ENCODE measurements at regions not wholly inside any gene's neighbourhood (a gene's known extent, or its start where the extent isn't known, plus 50 kb on each side); places are given as distances from the start of the nearest gene placed in this dataset.

- Histone ChIP-seq H3K9me3 (ENCODE audit: control insufficient read depth in 1 of 2, insufficient read depth in 1 of 2, low read length in 2 of 2) (peaks cover 0 to 21% of the 10 kb centered on the region in 2 experiments), H3K27me3 (ENCODE audit: control insufficient read depth in 1 of 2, insufficient read depth in 2 of 2, low read length in 2 of 2) (no peaks in the 10 kb centered on the region), H3K4me1 (ENCODE audit: insufficient read depth, low read length) (no peaks in the 10 kb centered on the region), H3K36me3 (ENCODE audit: insufficient read depth, low read length) (no peaks in the 10 kb centered on the region), H3K4me3 (ENCODE audit: low read length) (no peak overlapping the region), H3K27ac (ENCODE audit: low read depth in 1 of 2, low read length in 2 of 2) (no peak overlapping the region)
- no peak overlapping the region for H3K27ac Mint-ChIP-seq
- no peaks in the 10 kb centered on the region for H3K27me3 Mint-ChIP-seq
- ChIA-PET POLR2A (no interaction called here), CTCF (no interaction called here)
- TF ChIP-seq, protein P1, sequence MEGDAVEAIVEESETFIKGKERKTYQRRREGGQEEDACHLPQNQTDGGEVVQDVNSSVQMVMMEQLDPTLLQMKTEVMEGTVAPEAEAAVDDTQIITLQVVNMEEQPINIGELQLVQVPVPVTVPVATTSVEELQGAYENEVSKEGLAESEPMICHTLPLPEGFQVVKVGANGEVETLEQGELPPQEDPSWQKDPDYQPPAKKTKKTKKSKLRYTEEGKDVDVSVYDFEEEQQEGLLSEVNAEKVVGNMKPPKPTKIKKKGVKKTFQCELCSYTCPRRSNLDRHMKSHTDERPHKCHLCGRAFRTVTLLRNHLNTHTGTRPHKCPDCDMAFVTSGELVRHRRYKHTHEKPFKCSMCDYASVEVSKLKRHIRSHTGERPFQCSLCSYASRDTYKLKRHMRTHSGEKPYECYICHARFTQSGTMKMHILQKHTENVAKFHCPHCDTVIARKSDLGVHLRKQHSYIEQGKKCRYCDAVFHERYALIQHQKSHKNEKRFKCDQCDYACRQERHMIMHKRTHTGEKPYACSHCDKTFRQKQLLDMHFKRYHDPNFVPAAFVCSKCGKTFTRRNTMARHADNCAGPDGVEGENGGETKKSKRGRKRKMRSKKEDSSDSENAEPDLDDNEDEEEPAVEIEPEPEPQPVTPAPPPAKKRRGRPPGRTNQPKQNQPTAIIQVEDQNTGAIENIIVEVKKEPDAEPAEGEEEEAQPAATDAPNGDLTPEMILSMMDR (IDR thresholded peaks at IDR 0.05) = no peak
- no peak overlapping the region for H3K4me3 Mint-ChIP-seq
- DNase-seq = no peak
- peaks cover 16% of the 10 kb centered on the region for H3K9me3 Mint-ChIP-seq
- intact Hi-C loops (cut with DNase I, micrococcal nuclease) = no loop called here
- H3K36me3 Mint-ChIP-seq (ENCODE audit: low read depth) = no peaks in the 10 kb centered on the region
- H3K4me1 Mint-ChIP-seq (ENCODE audit: low read depth) = no peaks in the 10 kb centered on the region
- no peak for ATAC-seq (ENCODE audit: poor library complexity)
Observed at GRCh38 chr12:61667676-61668075, 592.5 kb upstream of the USP15 start.

DNA sequence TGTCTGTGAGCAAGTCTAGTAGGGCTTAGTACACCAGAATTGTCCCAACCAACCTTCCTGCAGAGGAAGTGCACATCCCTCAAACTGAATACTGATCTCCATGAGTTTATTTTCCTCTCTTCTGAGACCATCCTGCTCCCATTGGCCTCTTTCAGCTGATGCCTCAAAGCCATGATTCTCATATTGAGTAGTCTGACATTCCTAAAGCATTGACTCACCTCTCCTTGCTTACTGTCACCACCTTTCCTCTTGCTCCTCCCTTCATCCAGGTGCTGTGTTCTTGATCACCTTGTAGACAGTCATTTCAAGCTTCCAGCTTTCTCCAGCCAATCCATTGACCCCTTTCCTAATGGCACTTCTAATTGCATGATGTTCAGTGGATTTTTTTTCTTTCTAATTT lies 583.7 kb upstream of the USP15 start:
- no peak overlapping the region for H3K27ac Mint-ChIP-seq
- H3K4me1 Mint-ChIP-seq (ENCODE audit: low read depth) = no peaks in the 10 kb centered on the region
- H3K36me3 ChIP-seq (ENCODE audit: insufficient read depth, low read length) = no peaks in the 10 kb centered on the region
- no peaks in the 10 kb centered on the region for H3K27me3 Mint-ChIP-seq
- H3K27ac ChIP-seq (ENCODE audit: low read depth in 1 of 2, low read length in 2 of 2) = no peak overlapping the region
- POLR2A ChIA-PET = no interaction called here
- DNase-seq (no peak), ATAC-seq (ENCODE audit: poor library complexity) (no peak)
- no peaks in the 10 kb centered on the region for H3K36me3 Mint-ChIP-seq (ENCODE audit: low read depth)
- TF ChIP-seq, protein P1 (IDR thresholded peaks at IDR 0.05) = no peak
- H3K27me3 ChIP-seq (ENCODE audit: control insufficient read depth in 1 of 2, insufficient read depth in 2 of 2, low read length in 2 of 2) = no peaks in the 10 kb centered on the region
- no peak overlapping the region for H3K4me3 Mint-ChIP-seq
- no peak overlapping the region for H3K4me3 ChIP-seq (ENCODE audit: low read length)
- H3K4me1 ChIP-seq (ENCODE audit: insufficient read depth, low read length) = no peaks in the 10 kb centered on the region
- intact Hi-C loops (cut with DNase I, micrococcal nuclease) = no loop called here
- peaks cover 17% of the 10 kb centered on the region for H3K9me3 Mint-ChIP-seq
- CTCF ChIA-PET = no interaction called here
- no peaks in the 10 kb centered on the region for H3K9me3 ChIP-seq (ENCODE audit: control insufficient read depth in 1 of 2, insufficient read depth in 1 of 2, low read length in 2 of 2)

- TF ChIP-seq, protein P1 (IDR thresholded peaks at IDR 0.05) = no peak
- ChIA-PET CTCF (no interaction called here), POLR2A (no interaction called here)
- DNase-seq = no peak
- Mint-ChIP-seq H3K27me3 (no peaks in the 10 kb centered on the region), H3K4me3 (no peak overlapping the region), H3K36me3 (ENCODE audit: low read depth) (no peaks in the 10 kb centered on the region), H3K27ac (no peak overlapping the region), H3K9me3 (no peaks in the 10 kb centered on the region), H3K4me1 (ENCODE audit: low read depth) (no peaks in the 10 kb centered on the region)
- Histone ChIP-seq H3K4me1 (ENCODE audit: insufficient read depth, low read length) (no peaks in the 10 kb centered on the region), H3K9me3 (ENCODE audit: control insufficient read depth in 1 of 2, insufficient read depth in 1 of 2, low read length in 2 of 2) (no peaks in the 10 kb centered on the region), H3K4me3 (ENCODE audit: low read length) (no peak overlapping the region), H3K27me3 (ENCODE audit: control insufficient read depth in 1 of 2, insufficient read depth in 2 of 2, low read length in 2 of 2) (no peaks in the 10 kb centered on the region), H3K27ac (ENCODE audit: low read depth in 1 of 2, low read length in 2 of 2) (no peak overlapping the region), H3K36me3 (ENCODE audit: insufficient read depth, low read length) (no peaks in the 10 kb centered on the region)
- intact Hi-C loops (cut with DNase I, micrococcal nuclease) = no loop called here
- no peak for ATAC-seq (ENCODE audit: poor library complexity)
Observed at GRCh38 chr12:61687407-61687806, 572.8 kb upstream of the USP15 start.
